SH-SY5Y (cell line): ENCODE measurements at regions not wholly inside any gene's neighbourhood (a gene's known extent, or its start where the extent isn't known, plus 50 kb on each side); places are given as distances from the start of the nearest gene placed in this dataset.

Experiments
- GATA2 ChIP-seq: IDR thresholded peaks from 2 replicates; pipeline ENCODE4 v1.6.1; 2011; ENCODE audit warnings: mild to moderate bottlenecking, low read depth, low read length
- GATA3 ChIP-seq: IDR thresholded peaks from 2 replicates; pipeline ENCODE4 v1.6.1; 2011; ENCODE audit warnings: low read depth, mild to moderate bottlenecking, low read length, moderate library complexity

- TF ChIP-seq GATA3: no peak
- no peak for TF ChIP-seq GATA2
These were observed 455.0 kb upstream of the KLHL29 start for GRCh38 chr2:22929998-22930397.

GRCh38 chr2:22930781-22931180, 454.2 kb upstream of the KLHL29 start:
- TF ChIP-seq GATA3 (no peak), GATA2 (no peak)

- TF ChIP-seq GATA2: no peak
- no peak for TF ChIP-seq GATA3
These were observed 452.7 kb upstream of the KLHL29 start for GRCh38 chr2:22932288-22932687.

GRCh38 chr2:22934747-22935146, 450.2 kb upstream of the KLHL29 start:
- TF ChIP-seq GATA3 (no peak), GATA2 (no peak)

GRCh38 chr2:22942441-22942840, 442.5 kb upstream of the KLHL29 start:
- no peak for TF ChIP-seq GATA3
- TF ChIP-seq GATA2: no peak

DNA sequence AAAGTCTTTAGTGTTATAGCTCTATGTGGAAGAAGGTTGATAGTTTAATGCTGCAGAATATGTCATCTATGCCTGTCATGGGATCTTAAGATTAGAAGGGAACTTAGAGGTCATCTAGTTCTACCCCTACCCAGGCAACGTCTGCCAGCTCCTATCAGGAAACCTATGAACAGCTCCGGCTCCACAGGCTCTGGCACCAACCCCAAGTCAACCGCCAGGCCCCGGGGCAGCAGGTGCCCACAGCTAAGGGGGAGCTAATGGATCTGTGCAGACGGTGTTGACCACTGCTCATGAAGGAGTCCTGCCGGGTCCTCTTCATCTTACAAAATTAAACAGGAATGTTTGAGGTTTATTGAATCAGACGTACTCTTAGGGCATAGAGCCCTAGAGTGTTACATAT, 440.8 kb upstream of the KLHL29 start:
- TF ChIP-seq GATA2 (no peak), GATA3 (no peak)

DNA sequence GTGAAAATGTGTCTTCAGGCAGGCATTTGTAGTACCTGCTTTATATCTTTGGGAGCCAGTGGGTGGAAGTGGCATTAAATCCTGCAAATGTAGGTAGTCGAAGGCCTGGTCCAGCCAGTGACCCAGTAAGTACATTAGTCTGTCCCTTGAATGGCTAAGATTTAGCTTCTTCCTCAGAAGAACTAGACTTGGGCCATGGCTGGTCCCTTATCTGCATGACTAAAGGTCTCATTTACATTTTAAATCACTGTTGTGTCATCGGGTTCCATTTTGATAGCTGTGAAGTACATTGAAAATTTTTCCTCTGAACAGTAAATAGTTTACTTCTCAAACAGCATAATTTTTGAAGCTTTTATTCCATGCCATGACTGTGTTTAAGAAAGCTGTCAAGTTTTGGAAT, 438.4 kb upstream of the KLHL29 start:
- TF ChIP-seq GATA2 (no peak), GATA3 (no peak)

GRCh38 chr2:22947741-22948140, 437.2 kb upstream of the KLHL29 start:
- TF ChIP-seq GATA3 (no peak), GATA2 (no peak)

DNA sequence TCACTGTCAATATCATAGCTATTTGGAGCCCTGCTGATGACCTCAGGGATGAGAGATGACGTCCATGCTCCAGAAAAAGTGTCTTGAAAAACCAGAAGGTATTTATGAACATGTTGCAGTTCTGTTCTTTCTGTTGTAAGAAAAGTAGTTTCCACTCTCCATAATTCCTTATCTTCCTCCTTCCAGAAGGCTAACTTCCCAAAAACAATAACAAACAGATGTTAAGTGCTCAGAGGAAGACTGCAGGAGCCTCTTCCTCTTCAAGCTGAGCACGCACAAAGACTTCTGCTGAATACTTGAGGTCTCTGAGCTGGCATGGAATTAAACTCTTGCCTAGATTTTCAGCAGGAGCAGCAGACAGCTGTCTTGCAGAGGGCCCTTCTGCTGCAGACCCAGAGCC, 434.5 kb upstream of the KLHL29 start:
- TF ChIP-seq GATA2 (no peak), GATA3 (no peak)

DNA sequence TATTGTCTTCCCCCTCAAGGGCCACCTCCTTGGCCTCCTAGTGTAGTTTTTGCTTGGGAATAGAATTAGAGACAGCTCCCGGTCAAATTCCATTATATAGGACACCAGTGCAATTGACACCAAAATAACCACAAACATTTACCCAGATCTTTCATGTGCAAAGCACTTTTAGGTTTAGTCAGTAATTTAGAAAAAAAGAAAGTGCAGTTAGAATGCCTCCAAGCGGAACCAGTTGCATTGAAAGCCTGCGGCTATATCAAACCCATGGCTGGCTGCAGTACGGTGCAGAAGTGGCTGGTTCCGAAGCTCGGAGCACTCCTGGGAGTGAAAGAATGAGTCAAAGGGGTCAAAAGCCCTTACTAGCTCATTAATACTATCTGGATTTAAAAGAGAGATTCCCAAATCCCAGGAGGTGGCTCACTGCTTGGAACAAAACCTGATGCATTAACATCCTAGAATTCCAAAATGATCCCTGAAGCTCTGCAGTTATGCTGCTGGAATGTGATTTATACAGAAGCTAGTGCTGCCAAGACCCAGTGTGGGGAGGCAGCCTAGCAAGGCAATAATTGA, 432.2 kb upstream of the KLHL29 start:
- no peak for TF ChIP-seq GATA2
- no peak for TF ChIP-seq GATA3

GRCh38 chr2:22957446-22957845, 427.5 kb upstream of the KLHL29 start:
- TF ChIP-seq GATA2 (no peak), GATA3 (no peak)

DNA sequence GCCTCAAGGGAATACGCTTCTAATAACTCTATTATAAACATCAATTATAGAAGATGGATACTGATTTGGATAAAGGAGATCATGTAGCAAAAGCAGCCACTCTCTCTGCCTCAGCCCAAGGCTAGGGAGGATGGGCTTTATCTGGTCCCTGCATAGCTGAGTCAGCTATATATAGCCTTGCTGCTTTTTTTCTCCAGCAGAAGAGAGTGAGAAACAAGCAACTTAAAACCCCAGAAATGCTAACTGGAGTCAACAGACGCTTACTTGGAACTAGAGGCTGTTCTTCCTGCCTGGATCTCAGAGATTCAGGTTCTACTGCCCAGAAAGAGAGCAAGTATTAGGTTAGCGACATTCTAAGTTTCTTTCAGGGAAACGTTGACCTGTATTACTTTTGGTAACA, 426.7 kb upstream of the KLHL29 start:
- no peak for TF ChIP-seq GATA3
- TF ChIP-seq GATA2: no peak

GRCh38 chr2:22967756-22968155, 417.2 kb upstream of the KLHL29 start:
- TF ChIP-seq GATA3 (no peak), GATA2 (no peak)

DNA sequence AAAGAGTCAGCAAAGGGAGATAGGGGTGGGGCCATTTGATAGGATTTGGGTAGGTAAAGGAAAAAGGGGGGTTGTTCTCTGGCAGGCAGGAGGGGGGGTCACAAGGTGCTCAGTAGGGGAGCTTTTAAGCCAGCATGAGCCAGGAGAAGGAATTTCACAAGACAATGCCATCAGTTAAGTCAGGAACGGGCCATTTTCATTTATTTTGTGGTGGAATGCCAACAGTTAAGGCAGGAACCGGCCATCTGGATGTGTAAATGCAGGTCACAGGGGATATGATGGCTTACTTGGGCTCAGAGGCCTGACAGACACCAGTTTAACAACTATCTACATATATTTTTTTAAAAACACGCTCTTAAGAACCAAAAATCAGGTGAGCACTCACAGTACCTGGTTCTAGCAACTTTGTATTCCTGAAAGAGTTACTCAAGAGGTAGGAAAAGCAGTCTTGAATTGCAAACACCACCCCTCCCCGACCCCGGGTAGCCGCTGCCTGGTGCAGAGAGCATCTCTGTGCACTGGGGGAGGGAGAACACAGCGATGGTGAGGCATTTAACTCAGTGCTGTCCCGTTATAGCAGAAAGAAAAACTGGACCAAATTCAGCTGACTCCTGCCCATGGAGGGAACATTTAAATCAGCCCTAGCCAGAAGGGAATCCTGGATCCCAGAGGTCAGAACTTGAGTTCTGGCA, 414.5 kb upstream of the KLHL29 start:
- TF ChIP-seq GATA3 (no peak), GATA2 (no peak)

DNA sequence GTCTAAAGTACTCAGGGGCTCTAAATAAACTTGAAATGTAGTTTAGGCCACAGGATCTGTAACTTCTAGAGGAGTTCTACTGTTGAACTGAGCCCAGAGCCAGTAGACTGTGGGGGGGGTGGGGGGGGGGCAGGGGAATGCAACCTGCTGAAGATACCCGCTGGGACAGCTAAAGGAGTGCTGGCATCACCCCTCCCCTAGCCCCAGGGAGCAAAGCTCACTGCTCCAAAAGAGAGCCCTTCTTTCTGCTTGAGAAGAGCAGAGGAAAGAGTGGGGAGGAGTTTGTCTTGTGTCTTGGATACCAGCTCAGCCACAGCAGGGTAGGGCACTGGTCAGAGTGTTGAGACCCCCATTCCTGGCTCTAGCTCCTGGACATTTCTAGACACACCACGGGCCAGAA, 414.0 kb upstream of the KLHL29 start:
- no peak for TF ChIP-seq GATA3
- no peak for TF ChIP-seq GATA2
